ENCODE measurements at regions not wholly inside any gene's neighbourhood (a gene's known extent, or its start where the extent isn't known, plus 50 kb on each side); places are given as distances from the start of the nearest gene placed in this dataset.

DNA sequence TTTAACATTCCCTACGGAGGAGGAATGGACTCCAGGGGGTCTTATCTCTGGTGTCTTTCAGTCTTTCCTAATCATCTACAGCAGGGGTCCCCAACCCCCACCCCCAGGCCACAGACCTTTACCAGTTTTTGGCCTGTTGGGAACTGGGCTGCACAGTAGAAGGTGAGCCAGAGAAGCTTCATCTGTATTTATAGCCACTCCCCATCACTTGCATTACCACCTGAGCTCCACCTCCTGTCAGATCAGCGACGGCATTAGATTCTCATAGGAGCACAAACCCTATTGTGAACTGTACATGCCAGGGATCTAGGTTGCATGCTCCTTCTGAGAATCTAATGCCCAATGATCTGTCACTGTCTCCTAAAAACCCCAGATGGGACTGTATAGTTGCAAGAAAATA, 120.0 kb upstream of the TMTC4 start:
- no peaks in the 10 kb centered on the region for H3K79me1 ChIP-seq (ENCODE audit: low read depth in 1 of 2, low read length in 2 of 2)
- DNase-seq, result no peak
- no peak overlapping the region for H4K8ac ChIP-seq (ENCODE audit: low read depth in 2 of 2, low read length in 2 of 2)
- no peak overlapping the region for H3K4ac ChIP-seq (ENCODE audit: low read depth, low read length)
- H3K4me1 ChIP-seq (ENCODE audit: control insufficient read depth, insufficient read depth, low read length), result no peaks in the 10 kb centered on the region
- H4K5ac ChIP-seq (ENCODE audit: low read depth, low read length), result no peak overlapping the region
- no peak overlapping the region for H2BK5ac ChIP-seq (ENCODE audit: low read depth, low read length, poor library complexity, severe bottlenecking)
- no peak overlapping the region for H2BK20ac ChIP-seq (ENCODE audit: low read depth, low read length)
- no peaks in the 10 kb centered on the region for H3K27me3 ChIP-seq (ENCODE audit: control insufficient read depth, insufficient read depth, low read length)
- H2BK15ac ChIP-seq (ENCODE audit: low read depth, low read length), result no peak overlapping the region
- H4K20me1 ChIP-seq (ENCODE audit: insufficient read depth, low read length), result no peaks in the 10 kb centered on the region
- no peak overlapping the region for H3K18ac ChIP-seq (ENCODE audit: low read depth, low read length)
- no peak overlapping the region for H2BK120ac ChIP-seq (ENCODE audit: low read depth, low read length)
- no TSS peak for BruUV-seq (replicated peaks)
- H3K36me3 ChIP-seq (ENCODE audit: control insufficient read depth, insufficient read depth, low read length), result no peaks in the 10 kb centered on the region
- in situ Hi-C loops (cut with MboI; ENCODE audit: low sequenced_read_pairs), result no loop called here
- POLR2A ChIA-PET (ENCODE audit: unreplicated experiment), result no interaction called here
- TF ChIP-seq FOS (IDR thresholded peaks at IDR 0.05; ENCODE audit: low read depth, low read length) (no peak), MAFK (IDR thresholded peaks at IDR 0.05; ENCODE audit: low read depth, low read length) (no peak), ELK1 (IDR thresholded peaks at IDR 0.05; ENCODE audit: borderline replicate concordance, low read depth, low read length) (no peak), RCOR1 (IDR thresholded peaks at IDR 0.05; ENCODE audit: insufficient replicate concordance, low read length) (no peak), CEBPB (IDR thresholded peaks at IDR 0.05; ENCODE audit: low read depth, low read length) (no peak), RAD21 (IDR thresholded peaks at IDR 0.05; ENCODE audit: low read length) (no peak), MXI1 (IDR thresholded peaks at IDR 0.05; ENCODE audit: borderline replicate concordance, low read depth, low read length) (no peak), CHD1 (IDR thresholded peaks at IDR 0.05; ENCODE audit: low read depth, low read length) (no peak)
- TF ChIP-seq, protein P1, sequence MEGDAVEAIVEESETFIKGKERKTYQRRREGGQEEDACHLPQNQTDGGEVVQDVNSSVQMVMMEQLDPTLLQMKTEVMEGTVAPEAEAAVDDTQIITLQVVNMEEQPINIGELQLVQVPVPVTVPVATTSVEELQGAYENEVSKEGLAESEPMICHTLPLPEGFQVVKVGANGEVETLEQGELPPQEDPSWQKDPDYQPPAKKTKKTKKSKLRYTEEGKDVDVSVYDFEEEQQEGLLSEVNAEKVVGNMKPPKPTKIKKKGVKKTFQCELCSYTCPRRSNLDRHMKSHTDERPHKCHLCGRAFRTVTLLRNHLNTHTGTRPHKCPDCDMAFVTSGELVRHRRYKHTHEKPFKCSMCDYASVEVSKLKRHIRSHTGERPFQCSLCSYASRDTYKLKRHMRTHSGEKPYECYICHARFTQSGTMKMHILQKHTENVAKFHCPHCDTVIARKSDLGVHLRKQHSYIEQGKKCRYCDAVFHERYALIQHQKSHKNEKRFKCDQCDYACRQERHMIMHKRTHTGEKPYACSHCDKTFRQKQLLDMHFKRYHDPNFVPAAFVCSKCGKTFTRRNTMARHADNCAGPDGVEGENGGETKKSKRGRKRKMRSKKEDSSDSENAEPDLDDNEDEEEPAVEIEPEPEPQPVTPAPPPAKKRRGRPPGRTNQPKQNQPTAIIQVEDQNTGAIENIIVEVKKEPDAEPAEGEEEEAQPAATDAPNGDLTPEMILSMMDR (conservative IDR thresholded peaks at IDR 0.05; ENCODE audit: low read depth, low read length), result no peak
- H3K4me2 ChIP-seq (ENCODE audit: low read depth, low read length), result no peak overlapping the region
- dilution Hi-C loops (cut with HindIII; ENCODE audit: low sequenced_read_pairs, unreplicated experiment), result no loop called here
- intact Hi-C loops (cut with micrococcal nuclease), result no loop called here
- H3K23ac ChIP-seq (ENCODE audit: low read depth, low read length), result no peak overlapping the region
- H3K27ac ChIP-seq (ENCODE audit: insufficient read depth, low read length), result no peak overlapping the region
- no peak overlapping the region for H2AFZ ChIP-seq (replicated peaks; ENCODE audit: low read length, poor library complexity)
- no peak for ATAC-seq (ENCODE audit: low read depth)
- H3K4me3 ChIP-seq (ENCODE audit: insufficient read depth, low read depth, low read length), result no peak overlapping the region
- H2AK9ac ChIP-seq (replicated peaks; ENCODE audit: low read depth, low read length, poor library complexity), result no peak overlapping the region
- WGBS, 2 experiments (ENCODE audit: extremely low coverage in 2 of 2, insufficient read length in 1 of 2), result no CpG with 5 or more reads among the region's 3 CpGs
- no peak overlapping the region for H2AK5ac ChIP-seq (ENCODE audit: low read depth, low read length)
- H3K9me3 ChIP-seq (ENCODE audit: control insufficient read depth, insufficient read depth, low read length), result 0 out of 2 replicates have a peak, but pooled peaks cover 4% of the 10 kb centered on the region
- H3K56ac ChIP-seq (ENCODE audit: extremely low read depth, insufficient read depth, low read length), result no peak overlapping the region
- no peak overlapping the region for H3K14ac ChIP-seq (replicated peaks; ENCODE audit: low read depth, low read length)
- no peak overlapping the region for H4K91ac ChIP-seq (ENCODE audit: insufficient read depth, low read depth, low read length)
- no peaks in the 10 kb centered on the region for H3K9me1 ChIP-seq (ENCODE audit: insufficient read depth, low read length)
- CTCF ChIA-PET, result no interaction called here
- H3K9ac ChIP-seq (ENCODE audit: low read depth, low read length), result no peak overlapping the region
